HUES64 (cell line): ENCODE measurements at regions not wholly inside any gene's neighbourhood (a gene's known extent, or its start where the extent isn't known, plus 50 kb on each side); places are given as distances from the start of the nearest gene placed in this dataset.

Experiments
- H3K27ac ChIP-seq: 2 replicates; pipeline ENCODE4 v1.7.0; 2013; ENCODE audit warnings: low read depth, low read length, inconsistent platforms
- H3K27me3 ChIP-seq: 2 replicates; pipeline ENCODE4 v1.6.1; 2013; ENCODE audit warnings: mild to moderate bottlenecking, low read length; ENCODE audit not compliant: insufficient read depth
- H3K36me3 ChIP-seq: 2 replicates; pipeline ENCODE4 v1.6.1; 2013; ENCODE audit warnings: mild to moderate bottlenecking, low read length; ENCODE audit not compliant: insufficient read depth
- H3K4me1 ChIP-seq: 2 replicates; pipeline ENCODE4 v1.6.1; 2013; ENCODE audit warnings: mild to moderate bottlenecking, low read length, moderate library complexity; ENCODE audit not compliant: insufficient read depth
- H3K4me3 ChIP-seq: 2 replicates; pipeline ENCODE4 v1.5.1; 2013; ENCODE audit warnings: mild to moderate bottlenecking, low read length, moderate library complexity
- H3K9ac ChIP-seq: 2 replicates; pipeline ENCODE4 v1.6.1; 2013; ENCODE audit warnings: mild to moderate bottlenecking, low read depth, low read length
- H3K9me3 ChIP-seq: 2 replicates; pipeline ENCODE4 v1.6.1; 2013; ENCODE audit warnings: low read depth, low read length; ENCODE audit not compliant: insufficient read depth
- WGBS: fragments of 150-250, 120-280 bp; methylation state at CpG from one replicate; pipeline ENCODE4 v1.1.7; 2013; ENCODE audit warnings: missing lambda C conversion rate; 5-methylcytosine and 5-hydroxymethylcytosine counted together

DNA sequence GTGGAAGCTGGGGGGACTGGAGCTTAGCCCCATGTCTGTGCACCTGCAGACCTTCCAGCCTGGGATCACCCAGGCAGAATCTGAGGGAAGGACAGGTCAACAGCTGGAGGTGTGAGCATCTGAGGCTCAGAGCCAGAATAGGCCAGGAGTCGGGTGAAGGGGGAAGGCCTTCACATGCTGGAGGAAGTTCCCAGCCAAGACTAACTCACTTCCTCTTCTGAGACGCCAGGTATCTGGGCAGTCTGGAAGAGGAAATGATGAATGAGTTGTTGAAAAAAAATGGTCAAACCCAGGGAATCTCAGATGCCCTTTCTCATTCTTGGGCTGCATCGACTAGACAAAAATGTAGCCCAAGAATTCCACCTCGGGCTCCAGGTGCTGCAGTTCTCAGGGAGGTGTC, 73.6 kb upstream of the TIAM2 start:
- H3K4me3 ChIP-seq, result no peak overlapping the region

DNA sequence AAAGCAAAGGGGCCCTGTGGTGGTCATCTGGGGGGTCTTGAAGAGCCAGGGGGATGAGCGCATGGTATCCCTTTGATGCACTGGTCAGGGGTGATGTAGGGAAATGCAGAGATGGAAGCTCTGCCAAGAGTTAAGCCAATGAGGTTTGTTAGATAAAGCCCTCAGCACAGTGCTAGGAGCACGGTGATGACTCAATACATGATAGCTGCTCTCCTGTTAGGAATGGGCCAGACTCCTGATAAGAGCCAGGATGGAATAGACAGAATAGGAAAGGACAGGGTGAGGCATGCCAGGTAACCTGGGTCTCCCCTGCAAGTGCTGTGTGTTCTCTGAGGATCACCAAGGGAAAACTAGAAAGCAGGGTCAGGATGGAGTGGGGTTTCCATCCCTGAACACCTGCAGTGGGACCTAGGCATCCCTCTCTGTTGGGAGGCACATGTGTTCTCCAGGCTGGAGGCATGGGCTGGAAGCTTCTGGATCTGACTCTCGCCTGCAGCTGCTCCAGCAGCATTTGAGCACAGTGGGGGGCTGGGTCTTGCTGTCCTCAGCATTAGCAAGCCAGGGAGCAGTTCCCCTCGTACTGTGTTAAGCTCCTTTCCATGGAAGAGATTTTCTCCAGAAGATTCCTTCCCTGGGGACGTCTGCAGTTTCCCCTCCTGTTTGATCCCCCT, 71.8 kb upstream of the TIAM2 start:
- H3K9me3 ChIP-seq, result no peaks in the 10 kb centered on the region
- H3K27ac ChIP-seq, result no peak overlapping the region
- no peaks in the 10 kb centered on the region for H3K36me3 ChIP-seq
- no peak overlapping the region for H3K4me3 ChIP-seq
- H3K27me3 ChIP-seq, result no peaks in the 10 kb centered on the region
- no peaks in the 10 kb centered on the region for H3K4me1 ChIP-seq
- no peak overlapping the region for H3K9ac ChIP-seq
- WGBS, result 58% methylated on average over 5 of the region's 5 CpGs

More for the DNA sequence above, 73.6 kb upstream of the TIAM2 start:
- H3K27me3 ChIP-seq, result no peaks in the 10 kb centered on the region
- no peaks in the 10 kb centered on the region for H3K4me1 ChIP-seq
- 91% methylated on average over 4 of the region's 4 CpGs for WGBS
- no peaks in the 10 kb centered on the region for H3K36me3 ChIP-seq
- H3K9me3 ChIP-seq, result no peaks in the 10 kb centered on the region
- H3K27ac ChIP-seq, result no peak overlapping the region
- H3K9ac ChIP-seq, result no peak overlapping the region

DNA sequence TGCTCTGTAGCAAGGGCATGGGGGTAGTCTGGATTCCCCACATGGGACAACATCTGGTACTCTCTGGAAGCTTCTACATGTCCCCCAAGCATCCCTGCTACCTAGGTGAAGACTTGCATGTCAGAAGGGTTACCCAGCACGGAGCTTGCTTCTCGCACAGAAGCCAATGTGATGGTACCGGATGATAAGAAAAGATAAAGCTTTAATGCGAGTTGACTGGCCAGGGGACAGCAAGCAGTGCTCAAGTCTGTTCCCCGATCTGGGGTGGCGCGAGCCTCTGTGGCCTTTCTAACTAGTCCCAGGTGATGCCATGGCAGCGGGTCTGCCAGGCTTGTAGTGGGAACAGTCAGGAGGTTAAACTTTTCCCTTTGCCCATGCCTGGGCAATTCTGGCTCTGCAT, 70.0 kb upstream of the TIAM2 start:
- H3K9me3 ChIP-seq, result no peaks in the 10 kb centered on the region
- 94% methylated on average over 8 of the region's 8 CpGs for WGBS

DNA sequence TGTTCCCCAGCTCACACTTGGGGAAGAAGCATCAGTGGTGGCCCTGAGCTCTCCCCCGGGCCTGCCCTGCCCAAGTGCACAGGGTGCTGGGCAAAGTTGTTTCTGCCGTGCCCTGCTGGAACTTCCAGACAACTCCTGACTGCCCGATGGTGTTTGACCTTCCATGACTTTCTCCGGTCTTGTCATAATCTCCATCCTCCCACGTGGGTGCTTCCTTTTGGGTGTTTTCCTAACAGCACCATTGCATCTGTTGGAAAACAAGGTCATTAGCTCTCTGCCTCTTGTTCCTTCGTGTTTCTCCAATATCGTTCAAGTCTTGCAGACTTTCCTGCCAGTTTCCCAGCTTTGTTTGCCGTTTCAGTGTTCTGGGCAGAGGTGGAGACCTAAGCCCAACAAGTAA, 68.7 kb upstream of the TIAM2 start:
- no peak overlapping the region for H3K4me3 ChIP-seq
- no peaks in the 10 kb centered on the region for H3K27me3 ChIP-seq
- no peak overlapping the region for H3K9ac ChIP-seq
- no peak overlapping the region for H3K27ac ChIP-seq
- no peaks in the 10 kb centered on the region for H3K9me3 ChIP-seq
- 90% methylated on average over 8 of the region's 8 CpGs for WGBS
- peaks cover 3% of the 10 kb centered on the region for H3K4me1 ChIP-seq
- no peaks in the 10 kb centered on the region for H3K36me3 ChIP-seq

More for the DNA sequence above, 70.0 kb upstream of the TIAM2 start:
- no peak overlapping the region for H3K27ac ChIP-seq
- H3K4me1 ChIP-seq, result no peaks in the 10 kb centered on the region; the same call in 1 of the 2 replicates
- H3K36me3 ChIP-seq, result no peaks in the 10 kb centered on the region
- H3K9ac ChIP-seq, result no peak overlapping the region
- H3K27me3 ChIP-seq, result no peaks in the 10 kb centered on the region
- no peak overlapping the region for H3K4me3 ChIP-seq

DNA sequence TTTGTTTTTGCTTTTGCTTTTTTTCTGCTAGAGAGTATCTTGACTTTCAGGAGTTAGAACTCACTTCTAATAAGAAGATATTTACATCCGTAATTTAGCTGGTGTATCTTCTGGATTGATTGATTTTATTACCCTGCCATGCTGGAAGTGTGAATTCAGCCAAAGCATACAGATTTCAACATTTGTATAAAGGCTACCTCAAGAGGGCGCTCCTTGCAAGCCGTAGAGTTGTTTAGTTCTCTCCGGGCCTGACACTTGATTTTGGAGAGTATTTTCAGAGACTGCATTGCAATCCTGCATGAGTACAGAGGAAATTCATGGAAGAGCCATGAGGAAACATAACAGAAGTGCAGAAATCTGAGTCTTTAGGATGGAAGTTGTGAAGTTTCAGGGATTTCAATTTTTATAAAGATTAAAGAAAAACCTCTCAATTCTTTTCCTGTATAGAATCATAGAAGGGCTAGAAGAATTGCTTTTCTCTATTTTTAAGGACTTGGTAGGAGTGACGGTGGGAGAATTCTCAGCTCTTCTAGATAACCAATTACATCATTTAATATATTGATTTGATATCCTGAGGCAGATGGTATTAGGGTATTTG, 66.7 kb upstream of the TIAM2 start:
- Histone ChIP-seq H3K36me3 (no peaks in the 10 kb centered on the region), H3K4me3 (no peak overlapping the region), H3K4me1 (peaks cover 23% of the 10 kb centered on the region), H3K27me3 (no peaks in the 10 kb centered on the region), H3K27ac (no peak overlapping the region), H3K9ac (no peak overlapping the region), H3K9me3 (no peaks in the 10 kb centered on the region)
- 9% methylated on average over 3 of the region's 5 CpGs for WGBS

GRCh38 chr6:154930451-154930851, 64.7 kb upstream of the TIAM2 start:
- 0 out of 2 replicates have a peak overlapping the region, but pooled peaks have one; percentile 10 for H3K27ac ChIP-seq
- H3K27me3 ChIP-seq, result no peaks in the 10 kb centered on the region
- no peaks in the 10 kb centered on the region for H3K36me3 ChIP-seq
- 85% methylated on average over 6 of the region's 6 CpGs for whole genome bisulfite sequencing
- no peak overlapping the region for H3K9ac ChIP-seq
- no peak overlapping the region for H3K4me3 ChIP-seq
- peaks cover 23% of the 10 kb centered on the region for H3K4me1 ChIP-seq
- no peaks in the 10 kb centered on the region for H3K9me3 ChIP-seq

DNA sequence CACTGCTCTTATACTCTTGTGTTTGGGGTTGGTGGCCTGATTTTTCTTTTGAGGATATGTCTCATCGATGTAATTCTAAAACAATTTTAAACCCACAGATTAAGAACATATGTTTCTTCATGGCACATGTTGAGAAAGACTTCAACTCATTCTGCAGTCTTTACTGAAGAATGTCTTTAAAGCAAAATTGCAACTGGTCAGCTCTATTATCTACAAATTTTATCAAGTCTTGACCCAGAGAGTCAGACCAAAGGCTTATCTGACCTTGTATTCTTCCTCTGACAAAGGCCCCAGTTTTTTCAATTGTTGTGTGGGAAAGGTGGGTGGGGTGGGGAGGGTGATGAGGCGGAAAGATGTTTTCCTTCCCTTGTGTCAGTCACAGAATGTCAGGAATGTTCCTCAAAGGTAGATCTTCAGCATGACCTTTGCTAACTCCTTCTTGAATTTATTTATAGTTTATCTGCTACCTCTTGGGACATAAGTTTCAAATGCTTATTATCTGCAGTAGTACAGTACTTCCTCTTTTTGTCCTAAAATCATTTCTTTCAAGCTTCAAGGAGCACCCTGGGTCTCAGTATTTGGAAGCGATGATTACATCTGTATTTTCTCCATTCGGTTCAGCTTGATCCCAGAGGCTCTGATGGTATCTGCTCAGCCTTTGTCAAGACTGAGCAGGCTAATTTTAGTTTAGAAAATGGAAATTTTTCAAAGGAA, 63.2 kb upstream of the TIAM2 start:
- WGBS, result 79% methylated on average over 4 of the region's 4 CpGs

GRCh38 chr6:154932515-154933027, 62.5 kb upstream of the TIAM2 start:
- peak overlapping the region; percentile 27; the same call in 1 of the 2 replicates for H3K9ac ChIP-seq
- no peaks in the 10 kb centered on the region for H3K27me3 ChIP-seq
- 54% methylated on average over 5 of the region's 6 CpGs for WGBS
- no peaks in the 10 kb centered on the region for H3K36me3 ChIP-seq
- H3K4me3 ChIP-seq, result no peak overlapping the region
- peak overlapping the region; percentile 86 for H3K27ac ChIP-seq
- no peaks in the 10 kb centered on the region for H3K9me3 ChIP-seq
- H3K4me1 ChIP-seq, result peaks cover 23% of the 10 kb centered on the region

More for the DNA sequence above, 63.2 kb upstream of the TIAM2 start:
- no peaks in the 10 kb centered on the region for H3K27me3 ChIP-seq
- no peaks in the 10 kb centered on the region for H3K9me3 ChIP-seq
- no peaks in the 10 kb centered on the region for H3K36me3 ChIP-seq
- peak overlapping the region; percentile 86 for H3K27ac ChIP-seq
- H3K9ac ChIP-seq, result peak overlapping the region; percentile 27; the same call in 1 of the 2 replicates
- peaks cover 23% of the 10 kb centered on the region for H3K4me1 ChIP-seq
- H3K4me3 ChIP-seq, result no peak overlapping the region

DNA sequence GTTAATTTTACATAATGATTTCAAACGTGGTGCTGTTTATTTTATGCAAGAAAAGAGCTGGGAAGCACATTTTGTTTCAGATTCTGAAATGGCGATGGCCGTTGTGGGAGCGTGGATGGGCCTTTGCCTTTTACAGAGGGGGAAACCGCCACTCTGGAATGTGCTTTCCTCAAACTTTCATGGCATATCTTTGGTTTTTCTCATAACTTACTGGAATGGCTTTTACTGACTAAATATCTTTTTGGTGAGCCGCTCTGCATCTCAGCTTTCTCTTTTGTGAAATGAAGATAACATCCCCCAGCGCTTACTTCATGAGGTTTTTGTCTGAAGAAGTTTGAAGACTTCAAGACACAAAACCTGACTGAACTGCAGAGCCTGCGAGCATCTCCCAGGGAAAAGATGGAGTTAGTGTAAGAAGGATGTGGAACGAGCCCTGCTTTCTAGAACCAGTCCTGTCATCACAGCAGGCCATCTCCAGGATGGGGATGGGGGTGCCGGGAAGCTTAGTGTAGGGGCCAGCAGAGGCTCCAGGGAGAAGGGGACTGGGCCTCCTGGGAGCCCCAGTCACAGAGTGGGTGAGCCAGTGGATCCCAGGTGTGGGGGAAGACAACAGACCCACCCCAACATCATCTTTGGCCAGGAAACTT, 61.8 kb upstream of the TIAM2 start:
- H3K27me3 ChIP-seq, result no peaks in the 10 kb centered on the region
- peaks cover 23% of the 10 kb centered on the region for H3K4me1 ChIP-seq
- no peaks in the 10 kb centered on the region for H3K36me3 ChIP-seq
- H3K9me3 ChIP-seq, result no peaks in the 10 kb centered on the region
- H3K27ac ChIP-seq, result peak overlapping the region; percentile 86
- 79% methylated on average over 10 of the region's 10 CpGs for WGBS
- H3K4me3 ChIP-seq, result no peak overlapping the region
- H3K9ac ChIP-seq, result peak overlapping the region; percentile 20; the same call in 1 of the 2 replicates

DNA sequence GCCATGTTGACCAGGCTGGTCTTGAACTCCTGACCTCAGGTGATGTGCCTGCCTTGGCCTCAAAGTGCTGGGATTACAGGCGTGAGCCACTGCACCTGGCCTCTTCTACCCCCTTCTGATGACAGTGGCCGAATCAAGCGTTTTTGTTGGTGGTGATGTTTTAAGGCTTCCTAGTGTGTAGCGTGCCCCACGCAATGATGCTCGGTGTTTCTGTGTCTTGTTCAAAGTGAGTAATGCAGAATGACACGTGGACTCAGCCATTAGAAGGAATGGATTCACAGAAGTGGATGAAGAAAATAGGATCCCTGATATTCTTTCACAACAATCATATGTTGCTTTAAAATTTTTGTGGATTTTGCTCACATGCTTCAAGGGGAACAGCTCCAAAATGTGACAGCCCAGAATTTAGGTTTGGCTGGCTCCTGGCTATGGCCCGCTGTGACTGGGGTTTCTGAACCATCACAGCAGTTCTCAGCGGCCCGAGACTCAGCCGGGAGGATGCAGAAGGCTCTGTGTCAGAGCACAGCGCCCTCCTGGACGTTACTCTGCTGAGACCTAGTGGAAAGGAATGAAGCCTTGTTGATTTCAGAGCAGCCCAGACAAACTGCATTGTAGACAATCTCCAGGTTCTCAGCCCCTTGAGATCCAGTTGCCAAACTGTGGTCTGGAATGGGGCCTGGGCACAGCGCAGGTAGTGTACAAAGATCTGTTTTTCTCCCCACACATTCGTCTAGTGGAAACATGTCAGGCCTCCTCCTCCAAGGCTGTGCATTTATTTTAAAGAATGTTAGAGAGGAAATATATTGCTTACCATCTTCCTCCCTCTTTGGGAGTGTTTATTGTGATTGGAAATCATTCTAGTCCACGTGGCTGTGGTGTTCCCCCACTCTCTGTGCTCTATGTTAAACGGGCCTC, 57.6 kb upstream of the TIAM2 start:
- H3K9me3 ChIP-seq, result no peaks in the 10 kb centered on the region
- H3K27me3 ChIP-seq, result no peaks in the 10 kb centered on the region
- no peak overlapping the region for H3K9ac ChIP-seq
- 74% methylated on average over 17 of the region's 17 CpGs for WGBS
- no peaks in the 10 kb centered on the region for H3K36me3 ChIP-seq
- no peak overlapping the region for H3K4me3 ChIP-seq
- H3K4me1 ChIP-seq, result peaks cover 8% of the 10 kb centered on the region
- H3K27ac ChIP-seq, result no peak overlapping the region; the same call in 1 of the 2 replicates
